H1 (cell line): ENCODE measurements at regions not wholly inside any gene's neighbourhood (a gene's known extent, or its start where the extent isn't known, plus 50 kb on each side); places are given as distances from the start of the nearest gene placed in this dataset.

ENCODE experiments used
- CTCF ChIA-PET: fragments of 300-600 bp; sonication (Branson Sonifier 250); formaldehyde crosslinking; loops from one replicate; lab custom pipeline; 2021; ENCODE audit not compliant: partially characterized antibody; lab: Charles Lee
- POLR2A ChIA-PET: fragments of 300-600 bp; sonication (Branson Sonifier 250); formaldehyde crosslinking; loops from one replicate; lab custom pipeline; 2021; ENCODE audit warnings: inconsistent platforms; ENCODE audit not compliant: partially characterized antibody; lab: Charles Lee
- DNase-seq, 2 experiments: peaks; one replicate each; pipeline versions ENCODE4 v3.0.0 to v3.0.0-alpha.2; 2010 to 2022; ENCODE audit warnings: low spot score in 2 of 2, low read depth in 1 of 2, mixed read lengths in 1 of 2
- FAIRE-seq: peaks from 2 replicates; lab custom pipeline; 2011; peaks lifted over from hg19 to GRCh38; lab: Jason Lieb, UNC
- H2AFZ ChIP-seq: 2 replicates; pipeline ENCODE4 v1.8.1; 2012; ENCODE audit warnings: low read length, inconsistent platforms
- H2AK5ac ChIP-seq: 2 replicates; pipeline ENCODE4 v1.6.1; 2013; ENCODE audit warnings: low read depth, low read length
- H2BK120ac ChIP-seq: replicated peaks from 2 replicates; pipeline ENCODE3; 2013; ENCODE audit warnings: low read depth, low read length, inconsistent platforms
- H2BK12ac ChIP-seq: 2 replicates; pipeline ENCODE4 v1.6.1; 2013; ENCODE audit warnings: low read depth, low read length
- H2BK15ac ChIP-seq: 2 replicates; pipeline ENCODE4 v1.6.1; 2013; ENCODE audit warnings: low read length
- H2BK20ac ChIP-seq: 2 replicates; pipeline ENCODE4 v1.6.1; 2013; ENCODE audit warnings: low read length
- H2BK5ac ChIP-seq: 2 replicates; pipeline ENCODE4 v1.6.1; 2013; ENCODE audit warnings: low read depth, low read length
- H3K14ac ChIP-seq: 2 replicates; pipeline ENCODE4 v1.6.1; 2013; ENCODE audit warnings: inconsistent platforms; ENCODE audit not compliant: insufficient read length
- H3K18ac ChIP-seq: 2 replicates; pipeline ENCODE4 v1.6.1; 2013; ENCODE audit warnings: low read length; ENCODE audit errors: extremely low read depth
- H3K23ac ChIP-seq: 2 replicates; pipeline ENCODE4 v1.6.1; 2013; ENCODE audit warnings: inconsistent platforms; ENCODE audit not compliant: insufficient read length
- H3K23me2 ChIP-seq: 2 replicates; pipeline ENCODE4 v1.6.1; 2013; ENCODE audit warnings: low read depth, low read length
- H3K27ac ChIP-seq: 2 replicates; pipeline ENCODE4 v1.6.1; 2011; ENCODE audit warnings: low read depth, low read length, inconsistent platforms
- H3K27me3 ChIP-seq, 4 experiments: replicated peaks in 1 of 4; 1 replicate in 1 of 4; 2 replicates in 3 of 4; pipeline versions ENCODE4 v1.6.1 to v1.8.1; 2011 to 2013; ENCODE audit warnings: low read length in 3 of 4, mild to moderate bottlenecking in 3 of 4, inconsistent platforms in 2 of 4, mixed read lengths in 2 of 4, moderate library complexity in 1 of 4; ENCODE audit not compliant: control insufficient read depth in 3 of 4, insufficient read depth in 3 of 4; ENCODE audit errors: extremely low read depth in 1 of 4
- H3K36me3 ChIP-seq, 4 experiments: 2 replicates each; pipeline versions ENCODE4 v1.6.1 to v1.8.1; 2011 to 2013; ENCODE audit warnings: mild to moderate bottlenecking in 4 of 4, low read length in 3 of 4, moderate library complexity in 2 of 4, control low read depth in 1 of 4, inconsistent platforms in 1 of 4; ENCODE audit not compliant: insufficient read depth in 4 of 4, control insufficient read depth in 2 of 4
- H3K4ac ChIP-seq: replicated peaks from 2 replicates; pipeline ENCODE3; 2013; ENCODE audit warnings: low read length, low read depth, mixed read lengths, inconsistent platforms; ENCODE audit not compliant: insufficient read length
- H3K4me1 ChIP-seq, 4 experiments: replicated peaks in 1 of 4; 1 replicate in 1 of 4; 2 replicates in 3 of 4; pipeline versions ENCODE4 v1.6.1 to v1.8.1; 2011 to 2013; ENCODE audit warnings: low read length in 3 of 4, inconsistent platforms in 2 of 4, mixed read lengths in 1 of 4; ENCODE audit not compliant: insufficient read depth in 4 of 4, control insufficient read depth in 3 of 4
- H3K4me2 ChIP-seq, 2 experiments: 2 replicates each; pipeline versions ENCODE4 v1.6.1 to v1.8.1; 2011 to 2013; ENCODE audit warnings: low read depth in 2 of 2, low read length in 2 of 2, control low read depth in 1 of 2, inconsistent platforms in 1 of 2, mild to moderate bottlenecking in 1 of 2; ENCODE audit not compliant: insufficient read depth in 1 of 2
- H3K4me3 ChIP-seq, 4 experiments: fragments of 200-600, 300-600 bp in 1 of 4; sonication (generic), shearing (Covaris generic), sonication (Bioruptor Twin) in 1 of 4; 2 replicates each; pipeline versions ENCODE4 v1.5.1 to v1.8.1; 2011 to 2016; ENCODE audit warnings: low read length in 4 of 4, low read depth in 3 of 4, control low read depth in 2 of 4, inconsistent platforms in 2 of 4, mild to moderate bottlenecking in 2 of 4, mixed read lengths in 1 of 4, moderate library complexity in 1 of 4; ENCODE audit not compliant: insufficient read depth in 2 of 4; ENCODE audit errors: extremely low read depth in 1 of 4
- H3K56ac ChIP-seq: replicated peaks from 2 replicates; pipeline ENCODE3; 2013; ENCODE audit warnings: low read depth, mild to moderate bottlenecking, mixed read lengths, low read length, inconsistent platforms; ENCODE audit not compliant: insufficient read length
- H3K79me1 ChIP-seq: 2 replicates; pipeline ENCODE4 v1.6.1; 2013; ENCODE audit warnings: low read depth, low read length, control low read depth
- H3K79me2 ChIP-seq, 2 experiments: 2 replicates each; pipeline versions ENCODE4 v1.6.1 to v1.8.1; 2012 to 2013; ENCODE audit warnings: low read length in 2 of 2, mild to moderate bottlenecking in 2 of 2, inconsistent platforms in 1 of 2; ENCODE audit not compliant: insufficient read depth in 2 of 2, control insufficient read depth in 1 of 2
- H3K9ac ChIP-seq, 4 experiments: replicated peaks in 1 of 4; 1 replicate in 1 of 4; 2 replicates in 3 of 4; pipeline versions ENCODE4 v1.6.1 to v1.8.1; 2011 to 2013; ENCODE audit warnings: low read depth in 3 of 4, low read length in 3 of 4, control low read depth in 2 of 4, mild to moderate bottlenecking in 2 of 4, moderate library complexity in 2 of 4, inconsistent platforms in 1 of 4; ENCODE audit errors: extremely low read depth in 1 of 4
- H3K9me3 ChIP-seq, 2 experiments: 2 replicates each; pipeline versions ENCODE4 v1.6.1 to v1.8.1; 2012 to 2013; ENCODE audit warnings: mild to moderate bottlenecking in 2 of 2, moderate library complexity in 2 of 2, control low read depth in 1 of 2, inconsistent platforms in 1 of 2, low read depth in 1 of 2, low read length in 1 of 2, mixed read lengths in 1 of 2; ENCODE audit not compliant: insufficient read depth in 2 of 2
- H4K20me1 ChIP-seq, 2 experiments: replicated peaks in 1 of 2; 2 replicates each; pipeline versions ENCODE3 to v1.8.1; 2011 to 2013; ENCODE audit warnings: inconsistent platforms in 2 of 2, low read length in 2 of 2, mild to moderate bottlenecking in 1 of 2; ENCODE audit not compliant: insufficient read depth in 2 of 2, control insufficient read depth in 1 of 2
- H4K5ac ChIP-seq: 2 replicates; pipeline ENCODE4 v1.6.1; 2013; ENCODE audit warnings: low read length, low read depth, mixed read lengths, inconsistent platforms; ENCODE audit not compliant: insufficient read length
- H4K8ac ChIP-seq: 2 replicates; pipeline ENCODE4 v1.8.0; 2013; ENCODE audit warnings: mild to moderate bottlenecking, moderate library complexity, low read length, inconsistent platforms; ENCODE audit not compliant: insufficient read depth; ENCODE audit errors: extremely low read depth
- H4K91ac ChIP-seq: replicated peaks from 2 replicates; pipeline ENCODE3; 2013; ENCODE audit warnings: low read length, mixed read lengths, inconsistent platforms; ENCODE audit not compliant: insufficient read length
- ATF2 ChIP-seq: IDR thresholded peaks from 2 replicates; pipeline ENCODE4 v1.6.1; 2012; ENCODE audit warnings: low read length, inconsistent platforms
- BCL11A ChIP-seq, 2 experiments: IDR thresholded peaks; one replicate each; pipeline ENCODE4 v1.6.1; 2011; ENCODE audit warnings: low read depth in 2 of 2, low read length in 2 of 2, mild to moderate bottlenecking in 2 of 2
- BRCA1 ChIP-seq: IDR thresholded peaks from 2 replicates; pipeline ENCODE4 v1.6.1; 2012; ENCODE audit warnings: low read depth, low read length, improper control_type of control experiment
- CBX5 ChIP-seq: fragments of 300-800, 300-1000 bp; sonication (generic); IDR thresholded peaks from 2 replicates; pipeline ENCODE4 v1.7.1; 2016; ENCODE audit warnings: antibody characterized with exemption, low read length, low read depth
- CHD1 ChIP-seq: IDR thresholded peaks from 2 replicates; pipeline ENCODE4 v1.6.1; 2012; ENCODE audit warnings: low read depth, low read length, improper control_type of control experiment
- EGR1 ChIP-seq: IDR thresholded peaks from 2 replicates; pipeline ENCODE4 v1.6.1; 2011; ENCODE audit warnings: low read depth, low read length, borderline replicate concordance
- EP300 ChIP-seq, 2 experiments: IDR thresholded peaks; 1 replicate in 1 of 2; 2 replicates in 1 of 2; pipeline ENCODE4 v1.6.1; 2011 to 2012; ENCODE audit warnings: low read depth in 2 of 2, low read length in 2 of 2, mild to moderate bottlenecking in 2 of 2, borderline replicate concordance in 1 of 2, inconsistent platforms in 1 of 2, moderate library complexity in 1 of 2
- GTF2F1 ChIP-seq: IDR thresholded peaks from 2 replicates; pipeline ENCODE4 v1.6.1; 2012; ENCODE audit warnings: low read depth, low read length, improper control_type of control experiment, borderline replicate concordance
- HDAC6 ChIP-seq: IDR thresholded peaks from one replicate; pipeline ENCODE4 v1.7.1; 2012; ENCODE audit warnings: low read depth, mild to moderate bottlenecking, inconsistent platforms, low read length, moderate library complexity
- PHF8 ChIP-seq: fragments of 200-600 bp; sonication (generic); conservative IDR thresholded peaks from 2 replicates; pipeline ENCODE4 v1.7.1; 2012; ENCODE audit warnings: low read depth, mild to moderate bottlenecking, inconsistent platforms, low read length, moderate library complexity
- RAD21 ChIP-seq, 2 experiments: IDR thresholded peaks in 1 of 2; conservative IDR thresholded peaks in 1 of 2; 2 replicates each; pipeline ENCODE4 v1.6.1; 2011; ENCODE audit warnings: low read depth in 2 of 2, low read length in 2 of 2, improper control_type of control experiment in 1 of 2, inconsistent platforms in 1 of 2, mild to moderate bottlenecking in 1 of 2, moderate library complexity in 1 of 2
- TAF7 ChIP-seq: optimal IDR thresholded peaks from 2 replicates; pipeline ENCODE3; 2011; ENCODE audit warnings: low read depth, mild to moderate bottlenecking, inconsistent platforms, low read length, moderate library complexity, borderline replicate concordance
- YY1 ChIP-seq: IDR thresholded peaks from 2 replicates; pipeline ENCODE4 v1.6.1; 2011; ENCODE audit warnings: low read depth, mild to moderate bottlenecking, low read length
- WGBS, 2 experiments: shearing (Covaris generic) in 1 of 2; methylation state at CpG; one replicate each; pipeline versions ENCODE4 v1.1.6 to v1.1.7; 2013 to 2015; ENCODE audit warnings: low lambda C conversion rate in 2 of 2, mixed read lengths in 2 of 2, inconsistent platforms in 1 of 2, low coverage in 1 of 2, missing lambda C conversion rate in 1 of 2; ENCODE audit not compliant: insufficient replicate concordance in 2 of 2, insufficient coverage in 1 of 2, insufficient read length in 1 of 2; ENCODE audit errors: extremely low coverage in 1 of 2, missing lambda C conversion rate in 1 of 2; 5-methylcytosine and 5-hydroxymethylcytosine counted together

- Histone ChIP-seq H4K8ac (no peak overlapping the region), H3K23me2 (peaks cover 7% of the 10 kb centered on the region; the same call in 1 of the 2 replicates), H3K14ac (no peak overlapping the region), H4K20me1 (no peaks in the 10 kb centered on the region), H3K36me3 (no peaks in the 10 kb centered on the region), H3K9ac (no peak overlapping the region), H3K18ac (no peak overlapping the region), H3K27ac (no peak overlapping the region), H3K79me1 (no peaks in the 10 kb centered on the region), H3K4me2 (no peak overlapping the region), H3K23ac (no peak overlapping the region), H3K4me1 (no peaks in the 10 kb centered on the region; a peak in 1 of 7 replicates), H2BK12ac (no peak overlapping the region), H2BK5ac (no peak overlapping the region), H2AFZ (no peak overlapping the region), H4K5ac (no peak overlapping the region), H2BK15ac (no peak overlapping the region), H3K56ac (no peak overlapping the region), H3K4me3 (no peak overlapping the region), H2BK120ac (no peak overlapping the region), H3K4ac (no peak overlapping the region), H2BK20ac (no peak overlapping the region), H3K9me3 (no peaks in the 10 kb centered on the region), H3K27me3 (no peaks in the 10 kb centered on the region), H4K91ac (no peak overlapping the region), H2AK5ac (no peak overlapping the region), H3K79me2 (no peaks in the 10 kb centered on the region)
- WGBS, 2 experiments: 88% methylated on average over 12 of the region's 12 CpGs; no CpG with 5 or more reads in 1 of the 2 experiments
- FAIRE-seq: no peak
- POLR2A ChIA-PET: no interaction called here
- CTCF ChIA-PET: no interaction called here
- no peak for DNase-seq
- no peak for TF ChIP-seq CBX5
- no peak for TF ChIP-seq EP300 (IDR thresholded peaks at IDR 0.05; ENCODE audit: borderline replicate concordance in 1 of 2, low read depth in 2 of 2, low read length in 2 of 2)
- no peak for TF ChIP-seq BRCA1
- TF ChIP-seq YY1: no peak
- no peak for TF ChIP-seq ATF2
- TF ChIP-seq EGR1: no peak
- TF ChIP-seq PHF8: no peak
- TF ChIP-seq TAF7: no peak
- TF ChIP-seq RAD21 (IDR thresholded peaks at IDR 0.05 in 1 of 2, conservative IDR thresholded peaks at IDR 0.05 in 1 of 2; ENCODE audit: low read depth in 2 of 2, low read length in 2 of 2): no peak
- TF ChIP-seq GTF2F1: no peak
- no peak for TF ChIP-seq BCL11A (IDR thresholded peaks at IDR 0.05; ENCODE audit: low read depth in 2 of 2, low read length in 2 of 2)
- TF ChIP-seq HDAC6: no peak
- no peak for TF ChIP-seq CHD1
Observed at GRCh38 chr7:155979994-155980393, 167.7 kb upstream of the SHH start.
